NCI-H1417 treated with DMSO at 0.1 percent for 48 hours (cell line): ENCODE measurements at regions not wholly inside any gene's neighbourhood (a gene's known extent, or its start where the extent isn't known, plus 50 kb on each side); places are given as distances from the start of the nearest gene placed in this dataset.
A peak's percentile ranks its signal among the peaks of the same experiment; 100 is the strongest.

Experiments used
- DNase-seq: peaks from one replicate; lab custom pipeline; 2025; lab: John Stamatoyannopoulos, UW

- DNase-seq: no peak
These were observed 287.0 kb downstream of the ZEB1 start for GRCh38 chr10:31605861-31606525.

GRCh38 chr10:31605426-31605825 is 286.4 kb downstream of the ZEB1 start:
- no peak for DNase-seq

GRCh38 chr10:31604646-31605170 is 285.7 kb downstream of the ZEB1 start:
- DNase-seq: no peak

- no peak for DNase-seq
These were observed 285.1 kb downstream of the ZEB1 start for GRCh38 chr10:31604096-31604495.

GRCh38 chr10:31603235-31604087 is 284.4 kb downstream of the ZEB1 start:
- DNase-seq: peak; percentile 36

- no peak for DNase-seq
These were observed 283.7 kb downstream of the ZEB1 start for GRCh38 chr10:31602541-31603234.

- no peak for DNase-seq
These were observed 282.1 kb downstream of the ZEB1 start for GRCh38 chr10:31601136-31601535.

GRCh38 chr10:31599626-31600504 is 280.8 kb downstream of the ZEB1 start:
- no peak for DNase-seq

GRCh38 chr10:31596765-31597164 is 277.7 kb downstream of the ZEB1 start:
- DNase-seq: no peak

- DNase-seq: no peak
These were observed 277.0 kb downstream of the ZEB1 start for GRCh38 chr10:31595992-31596391.

GRCh38 chr10:31594347-31594873 is 275.4 kb downstream of the ZEB1 start:
- no peak for DNase-seq

GRCh38 chr10:31593124-31593523 is 274.1 kb downstream of the ZEB1 start:
- no peak for DNase-seq

- DNase-seq: no peak
These were observed 272.6 kb downstream of the ZEB1 start for GRCh38 chr10:31591569-31591968.

GRCh38 chr10:31590023-31590800 is 271.2 kb downstream of the ZEB1 start:
- no peak for DNase-seq

- no peak for DNase-seq
These were observed 268.7 kb downstream of the ZEB1 start for GRCh38 chr10:31587691-31588090.

GRCh38 chr10:31586723-31587638 is 268.0 kb downstream of the ZEB1 start:
- DNase-seq: no peak

- DNase-seq: no peak
These were observed 265.9 kb downstream of the ZEB1 start for GRCh38 chr10:31584876-31585275.

- no peak for DNase-seq
These were observed 265.1 kb downstream of the ZEB1 start for GRCh38 chr10:31584098-31584631.

GRCh38 chr10:31583293-31583692 is 264.3 kb downstream of the ZEB1 start:
- no peak for DNase-seq
